ENCODE measurements at regions not wholly inside any gene's neighbourhood (a gene's known extent, or its start where the extent isn't known, plus 50 kb on each side); places are given as distances from the start of the nearest gene placed in this dataset.

GRCh38 chr13:85074543-85075313, 724.5 kb downstream of the SLITRK6 start:
- Histone ChIP-seq H3K9me3 (ENCODE audit: control insufficient read depth in 2 of 2, low read length in 2 of 2) (no peaks in the 10 kb centered on the region), H3K4me1 (ENCODE audit: control insufficient read depth, insufficient read depth, low read length) (no peaks in the 10 kb centered on the region), H3K36me3 (ENCODE audit: control insufficient read depth in 2 of 2, insufficient read depth in 2 of 2, low read length in 2 of 2) (no peaks in the 10 kb centered on the region), H3K27ac (ENCODE audit: low read length) (no peak overlapping the region), H3K9ac (ENCODE audit: low read length in 2 of 2) (no peak overlapping the region), H3K27me3 (ENCODE audit: control insufficient read depth in 1 of 2, insufficient read depth in 2 of 2, low read length in 2 of 2) (no peaks in the 10 kb centered on the region), H3K4me3 (ENCODE audit: low read length in 2 of 2) (no peak overlapping the region)

DNA sequence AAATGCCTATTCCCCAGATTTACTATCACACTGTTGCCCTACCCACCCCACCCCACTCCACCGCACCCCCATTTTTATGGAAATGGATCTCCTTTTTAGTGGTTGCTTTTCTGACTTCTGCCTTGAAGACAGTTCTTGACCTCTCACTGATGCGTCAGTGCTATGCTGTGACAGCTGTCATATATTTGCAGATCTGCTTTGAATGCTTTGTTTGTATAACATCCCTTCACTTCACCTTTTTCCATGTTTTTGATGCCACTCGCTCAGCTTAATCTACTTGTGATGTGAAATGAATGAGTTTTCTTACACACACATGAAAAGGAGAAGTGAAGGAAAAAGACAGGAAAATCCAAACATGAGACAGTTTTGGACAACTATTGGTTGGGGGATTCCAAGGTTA, 731.0 kb downstream of the SLITRK6 start:
- Histone ChIP-seq H3K36me3 (ENCODE audit: control insufficient read depth in 2 of 2, insufficient read depth in 2 of 2, low read length in 2 of 2) (no peaks in the 10 kb centered on the region), H3K4me1 (ENCODE audit: control insufficient read depth, insufficient read depth, low read length) (no peaks in the 10 kb centered on the region), H3K9ac (ENCODE audit: low read length in 2 of 2) (no peak overlapping the region), H3K9me3 (ENCODE audit: control insufficient read depth in 2 of 2, low read length in 2 of 2) (no peaks in the 10 kb centered on the region), H3K4me3 (ENCODE audit: low read length in 2 of 2) (no peak overlapping the region), H3K27ac (ENCODE audit: low read length) (no peak overlapping the region), H3K27me3 (ENCODE audit: control insufficient read depth in 1 of 2, insufficient read depth in 2 of 2, low read length in 2 of 2) (no peaks in the 10 kb centered on the region)

DNA sequence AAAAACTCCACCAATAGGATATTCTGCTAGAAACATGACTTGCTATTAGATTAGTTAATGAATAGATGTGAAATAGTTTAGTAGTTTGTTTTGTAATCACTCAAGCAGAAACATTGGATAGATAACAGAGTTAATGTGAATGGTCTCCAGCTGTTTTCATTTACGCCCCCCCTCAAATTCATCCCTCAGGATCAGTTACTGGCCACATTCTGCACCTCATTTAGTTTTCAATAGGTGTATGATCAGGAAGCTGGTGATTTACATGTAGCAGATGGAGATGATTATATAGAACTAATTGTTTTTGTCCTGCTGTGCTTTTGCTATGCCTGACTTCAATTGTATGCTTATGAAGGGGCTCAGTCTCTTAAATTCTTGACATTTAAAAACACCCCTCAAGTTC, 759.0 kb downstream of the SLITRK6 start:
- no peaks in the 10 kb centered on the region for H3K36me3 ChIP-seq (ENCODE audit: control insufficient read depth in 2 of 2, insufficient read depth in 2 of 2, low read length in 2 of 2)

DNA sequence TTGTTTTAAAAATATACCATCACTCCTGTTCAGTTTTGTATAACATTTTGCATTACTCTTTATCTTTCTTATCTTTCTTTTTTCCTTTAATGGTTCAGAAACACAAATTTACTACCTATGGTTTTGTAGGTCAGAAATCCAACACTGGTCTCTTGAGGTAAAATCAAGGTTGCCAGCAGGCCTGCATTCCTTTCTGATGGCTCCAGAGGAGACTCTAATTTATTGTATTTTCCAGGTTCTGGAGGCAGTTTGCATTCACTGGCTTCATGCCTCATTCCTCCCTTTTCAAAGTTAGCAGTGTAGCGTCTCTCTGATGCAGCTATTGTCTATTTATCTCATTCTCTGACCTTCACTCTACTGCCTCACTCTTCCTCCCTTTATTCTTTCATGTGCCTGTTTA, 767.4 kb downstream of the SLITRK6 start:
- H3K4me3 ChIP-seq (ENCODE audit: low read length in 2 of 2), result no peak overlapping the region
- H3K9me3 ChIP-seq (ENCODE audit: control insufficient read depth in 2 of 2, low read length in 2 of 2), result peaks cover 5 to 9% of the 10 kb centered on the region in 2 donors
- H3K4me1 ChIP-seq (ENCODE audit: control insufficient read depth, insufficient read depth, low read length), result no peaks in the 10 kb centered on the region
- H3K27me3 ChIP-seq (ENCODE audit: control insufficient read depth in 1 of 2, insufficient read depth in 2 of 2, low read length in 2 of 2), result no peaks in the 10 kb centered on the region
- no peaks in the 10 kb centered on the region for H3K36me3 ChIP-seq (ENCODE audit: control insufficient read depth in 2 of 2, insufficient read depth in 2 of 2, low read length in 2 of 2)
- H3K27ac ChIP-seq (ENCODE audit: low read length), result no peak overlapping the region
- no peak overlapping the region for H3K9ac ChIP-seq (ENCODE audit: low read length in 2 of 2)

More for the DNA sequence above, 759.0 kb downstream of the SLITRK6 start:
- Histone ChIP-seq H3K9me3 (ENCODE audit: control insufficient read depth in 2 of 2, low read length in 2 of 2) (no peaks in the 10 kb centered on the region), H3K27ac (ENCODE audit: low read length) (no peak overlapping the region), H3K27me3 (ENCODE audit: control insufficient read depth in 1 of 2, insufficient read depth in 2 of 2, low read length in 2 of 2) (no peaks in the 10 kb centered on the region), H3K4me1 (ENCODE audit: control insufficient read depth, insufficient read depth, low read length) (no peaks in the 10 kb centered on the region), H3K4me3 (ENCODE audit: low read length in 2 of 2) (no peak overlapping the region), H3K9ac (ENCODE audit: low read length in 2 of 2) (no peak overlapping the region)

DNA sequence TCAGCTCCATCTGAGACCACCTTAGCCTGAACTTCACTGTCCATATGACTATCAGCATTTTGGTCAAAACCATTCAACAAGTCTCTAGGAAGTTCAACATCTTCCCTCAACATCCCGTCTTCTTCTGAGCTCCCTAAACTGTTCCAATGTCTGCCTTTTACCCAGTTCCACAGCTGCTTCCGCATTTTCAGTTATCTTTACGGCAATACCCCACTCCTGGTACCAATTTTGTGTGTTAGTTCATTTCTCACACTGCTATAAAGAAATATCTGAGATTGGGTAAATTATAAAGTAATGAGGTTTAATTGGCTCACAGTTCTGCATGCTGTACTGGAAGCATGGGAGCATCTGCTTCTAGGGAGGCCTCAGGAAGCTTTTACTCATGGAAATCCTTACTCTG, 771.2 kb downstream of the SLITRK6 start:
- H3K36me3 ChIP-seq (ENCODE audit: control insufficient read depth in 2 of 2, insufficient read depth in 2 of 2, low read length in 2 of 2), result no peaks in the 10 kb centered on the region
- H3K9ac ChIP-seq (ENCODE audit: low read length in 2 of 2), result no peak overlapping the region
- H3K4me1 ChIP-seq (ENCODE audit: control insufficient read depth, insufficient read depth, low read length), result no peaks in the 10 kb centered on the region
- H3K27me3 ChIP-seq (ENCODE audit: control insufficient read depth in 1 of 2, insufficient read depth in 2 of 2, low read length in 2 of 2), result no peaks in the 10 kb centered on the region
- H3K27ac ChIP-seq (ENCODE audit: low read length), result no peak overlapping the region
- H3K9me3 ChIP-seq (ENCODE audit: control insufficient read depth in 2 of 2, low read length in 2 of 2), result peaks cover 8 to 9% of the 10 kb centered on the region in 2 donors
- no peak overlapping the region for H3K4me3 ChIP-seq (ENCODE audit: low read length in 2 of 2)

DNA sequence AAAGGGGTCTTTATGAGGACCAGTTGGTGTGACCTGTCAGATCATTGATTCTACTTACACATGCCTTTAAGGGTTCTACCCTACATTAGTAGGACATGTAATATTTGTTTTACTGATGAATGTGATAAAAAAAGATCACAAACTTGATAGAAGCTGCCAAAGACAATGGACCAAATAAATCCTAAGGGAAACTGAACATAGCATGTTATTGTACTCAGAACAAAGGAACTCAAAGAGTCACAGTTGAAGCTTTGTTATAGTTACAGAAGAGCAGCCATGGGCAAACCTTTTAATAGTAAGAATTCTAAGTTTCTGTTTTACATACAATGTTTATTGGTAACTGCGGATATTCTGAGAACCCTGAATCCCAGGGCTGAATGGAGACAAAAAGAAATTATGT, 780.1 kb downstream of the SLITRK6 start:
- H3K4me3 ChIP-seq (ENCODE audit: low read length in 2 of 2), result no peak overlapping the region
- H3K9ac ChIP-seq (ENCODE audit: low read length in 2 of 2), result no peak overlapping the region
- H3K4me1 ChIP-seq (ENCODE audit: control insufficient read depth, insufficient read depth, low read length), result no peaks in the 10 kb centered on the region
- H3K36me3 ChIP-seq (ENCODE audit: control insufficient read depth in 2 of 2, insufficient read depth in 2 of 2, low read length in 2 of 2), result no peaks in the 10 kb centered on the region
- H3K27ac ChIP-seq (ENCODE audit: low read length), result no peak overlapping the region
- H3K27me3 ChIP-seq (ENCODE audit: control insufficient read depth in 1 of 2, insufficient read depth in 2 of 2, low read length in 2 of 2), result no peaks in the 10 kb centered on the region
- H3K9me3 ChIP-seq (ENCODE audit: control insufficient read depth in 2 of 2, low read length in 2 of 2), result peaks cover 0 to under 1% of the 10 kb centered on the region in 2 donors

- Histone ChIP-seq H3K4me1 (ENCODE audit: control insufficient read depth, insufficient read depth, low read length) (no peaks in the 10 kb centered on the region), H3K9me3 (ENCODE audit: control insufficient read depth in 2 of 2, low read length in 2 of 2) (peaks cover 0 to 2% of the 10 kb centered on the region in 2 donors), H3K27ac (ENCODE audit: low read length) (no peak overlapping the region), H3K4me3 (ENCODE audit: low read length in 2 of 2) (no peak overlapping the region), H3K36me3 (ENCODE audit: control insufficient read depth in 2 of 2, insufficient read depth in 2 of 2, low read length in 2 of 2) (no peaks in the 10 kb centered on the region), H3K27me3 (ENCODE audit: control insufficient read depth in 1 of 2, insufficient read depth in 2 of 2, low read length in 2 of 2) (no peaks in the 10 kb centered on the region), H3K9ac (ENCODE audit: low read length in 2 of 2) (no peak overlapping the region)
Measured at GRCh38 chr13:85013006-85013405, 786.2 kb downstream of the SLITRK6 start.

GRCh38 chr13:85009447-85009846, 789.8 kb downstream of the SLITRK6 start:
- no peak overlapping the region for H3K27ac ChIP-seq (ENCODE audit: low read length)
- H3K4me3 ChIP-seq (ENCODE audit: low read length in 2 of 2), result no peak overlapping the region
- H3K4me1 ChIP-seq (ENCODE audit: control insufficient read depth, insufficient read depth, low read length), result no peaks in the 10 kb centered on the region
- H3K36me3 ChIP-seq (ENCODE audit: control insufficient read depth in 2 of 2, insufficient read depth in 2 of 2, low read length in 2 of 2), result no peaks in the 10 kb centered on the region
- H3K9me3 ChIP-seq (ENCODE audit: control insufficient read depth in 2 of 2, low read length in 2 of 2), result peaks cover 0 to 2% of the 10 kb centered on the region in 2 donors
- H3K9ac ChIP-seq (ENCODE audit: low read length in 2 of 2), result no peak overlapping the region
- H3K27me3 ChIP-seq (ENCODE audit: control insufficient read depth in 1 of 2, insufficient read depth in 2 of 2, low read length in 2 of 2), result no peaks in the 10 kb centered on the region

DNA sequence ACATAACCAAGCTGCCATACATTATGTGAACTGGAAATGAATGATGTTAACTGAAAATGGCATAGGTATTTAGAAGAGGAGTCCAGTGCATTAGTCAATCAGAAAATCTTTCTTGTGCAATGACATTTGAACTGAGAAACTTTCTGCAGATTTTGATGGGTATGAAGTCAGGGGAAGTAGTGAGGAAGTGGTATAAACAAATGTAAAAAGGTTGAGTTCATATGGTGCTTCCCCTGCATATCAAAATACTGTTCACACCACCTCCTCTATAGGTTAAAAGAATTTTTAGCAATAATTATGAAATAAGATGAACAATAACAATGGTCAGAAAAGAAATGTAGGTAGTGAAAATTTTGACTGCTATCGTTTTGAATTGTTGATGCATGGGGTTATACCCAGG, 800.0 kb downstream of the SLITRK6 start:
- Histone ChIP-seq H3K4me3 (ENCODE audit: low read length in 2 of 2) (no peak overlapping the region), H3K27me3 (ENCODE audit: control insufficient read depth in 1 of 2, insufficient read depth in 2 of 2, low read length in 2 of 2) (no peaks in the 10 kb centered on the region), H3K36me3 (ENCODE audit: control insufficient read depth in 2 of 2, insufficient read depth in 2 of 2, low read length in 2 of 2) (no peaks in the 10 kb centered on the region), H3K27ac (ENCODE audit: low read length) (no peak overlapping the region), H3K9ac (ENCODE audit: low read length in 2 of 2) (no peak overlapping the region), H3K9me3 (ENCODE audit: control insufficient read depth in 2 of 2, low read length in 2 of 2) (no peaks in the 10 kb centered on the region), H3K4me1 (ENCODE audit: control insufficient read depth, insufficient read depth, low read length) (no peaks in the 10 kb centered on the region)

DNA sequence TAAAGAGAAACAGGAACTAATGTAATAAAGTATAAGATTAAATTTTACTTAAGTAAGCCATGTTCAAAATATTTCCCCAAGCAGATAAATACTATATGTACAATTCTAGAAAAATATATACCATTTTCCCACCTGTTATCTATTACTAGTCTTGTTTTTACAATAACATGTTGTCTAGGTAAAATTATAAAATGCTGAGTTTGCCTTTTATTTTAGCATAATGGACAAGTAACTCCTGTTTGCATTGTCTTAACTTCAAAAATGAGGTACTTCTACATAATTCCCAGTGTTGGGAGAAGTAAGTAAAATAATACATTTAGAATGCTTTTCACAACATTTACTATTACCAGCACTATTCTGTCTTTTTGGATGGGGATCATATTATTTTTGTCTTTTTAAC, 800.5 kb downstream of the SLITRK6 start:
- Histone ChIP-seq H3K27me3 (ENCODE audit: control insufficient read depth in 1 of 2, insufficient read depth in 2 of 2, low read length in 2 of 2) (no peaks in the 10 kb centered on the region), H3K36me3 (ENCODE audit: control insufficient read depth in 2 of 2, insufficient read depth in 2 of 2, low read length in 2 of 2) (no peaks in the 10 kb centered on the region), H3K27ac (ENCODE audit: low read length) (no peak overlapping the region), H3K4me3 (ENCODE audit: low read length in 2 of 2) (no peak overlapping the region), H3K9me3 (ENCODE audit: control insufficient read depth in 2 of 2, low read length in 2 of 2) (no peaks in the 10 kb centered on the region), H3K4me1 (ENCODE audit: control insufficient read depth, insufficient read depth, low read length) (no peaks in the 10 kb centered on the region), H3K9ac (ENCODE audit: low read length in 2 of 2) (no peak overlapping the region)

DNA sequence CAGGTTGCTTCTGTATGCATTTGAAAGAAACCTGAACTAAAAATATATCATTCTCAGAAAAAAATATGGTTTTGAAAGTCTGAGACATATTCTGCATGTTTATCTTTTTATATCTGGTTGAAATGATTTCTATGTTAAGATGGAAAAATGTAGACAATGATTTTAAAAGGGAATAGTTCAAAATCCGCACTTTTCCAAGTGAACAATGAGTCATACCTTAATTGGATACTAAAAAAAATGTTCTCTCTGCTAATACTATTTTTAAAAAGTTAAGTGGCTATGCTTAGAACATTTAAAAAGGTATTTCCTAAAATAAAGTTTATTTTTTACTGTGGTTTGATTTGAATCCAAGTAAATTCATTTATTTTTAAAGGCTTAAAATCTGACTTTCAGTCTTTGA, 801.4 kb downstream of the SLITRK6 start:
- Histone ChIP-seq H3K4me3 (ENCODE audit: low read length in 2 of 2) (no peak overlapping the region), H3K4me1 (ENCODE audit: control insufficient read depth, insufficient read depth, low read length) (no peaks in the 10 kb centered on the region), H3K27me3 (ENCODE audit: control insufficient read depth in 1 of 2, insufficient read depth in 2 of 2, low read length in 2 of 2) (no peaks in the 10 kb centered on the region), H3K9me3 (ENCODE audit: control insufficient read depth in 2 of 2, low read length in 2 of 2) (no peaks in the 10 kb centered on the region), H3K9ac (ENCODE audit: low read length in 2 of 2) (no peak overlapping the region), H3K27ac (ENCODE audit: low read length) (no peak overlapping the region), H3K36me3 (ENCODE audit: control insufficient read depth in 2 of 2, insufficient read depth in 2 of 2, low read length in 2 of 2) (no peaks in the 10 kb centered on the region)

Data from stomach smooth muscle (tissue), 2 donors.